Stimulated activated naive B cell treated with anti-CD40 and anti-IgM and Interleukin-4, amounts not matched to agents 10 μg/mL and 1 μg/mL and 100 μg/mL, for 72 hours (primary cell): ENCODE measurements at regions not wholly inside any gene's neighbourhood (a gene's known extent, or its start where the extent isn't known, plus 50 kb on each side); places are given as distances from the start of the nearest gene placed in this dataset.
"Not testable (repeated sequence)": the region's sequence is repeated elsewhere in the genome, so short reads cannot be mapped to it uniquely, and the experiment has no call there.

Source experiments
- ATAC-seq, 2 donors: fragments of 150-1000 bp; cut with Tn5 transposase; replicated peaks; 2 replicates each; pipeline ENCODE4 v1.10.0; 2021; ENCODE audit warnings: moderate library complexity in 1 of 2
- DNase-seq: peaks from one replicate; pipeline ENCODE4 v3.0.0; 2021
- H3K27ac Mint-ChIP-seq: one replicate; pipeline ENCODE4 v1.8.0; 2022; ENCODE audit warnings: mild to moderate bottlenecking, mixed read lengths
- H3K27me3 Mint-ChIP-seq, 2 donors: one replicate each; pipeline ENCODE4 v1.8.0; 2022; ENCODE audit warnings: mixed read lengths in 2 of 2
- H3K36me3 Mint-ChIP-seq, 2 donors: one replicate each; pipeline ENCODE4 v1.8.0; 2022; ENCODE audit warnings: mixed read lengths in 2 of 2, mild to moderate bottlenecking in 1 of 2
- H3K4me1 Mint-ChIP-seq, 2 donors: one replicate each; pipeline ENCODE4 v1.8.0; 2022; ENCODE audit warnings: mixed read lengths in 2 of 2, mild to moderate bottlenecking in 1 of 2
- H3K4me3 Mint-ChIP-seq, 2 donors: one replicate each; pipeline ENCODE4 v1.8.0; 2022; ENCODE audit warnings: mild to moderate bottlenecking in 2 of 2, mixed read lengths in 2 of 2, moderate library complexity in 1 of 2
- H3K9me3 Mint-ChIP-seq, 2 donors: one replicate each; pipeline ENCODE4 v1.8.0; 2022; ENCODE audit warnings: mixed read lengths in 2 of 2, mild to moderate bottlenecking in 1 of 2

GRCh38 chr7:150089139-150089538, 215.4 kb downstream of the ATP6V0E2 start:
- H3K4me3 Mint-ChIP-seq, DNase-seq, H3K27ac Mint-ChIP-seq, ATAC-seq, H3K4me1 Mint-ChIP-seq, H3K36me3 Mint-ChIP-seq, H3K9me3 Mint-ChIP-seq: not testable (repeated sequence)
- peaks cover 13 to 16% of the 10 kb centered on the region in 2 donors for H3K27me3 Mint-ChIP-seq

- H3K4me3 Mint-ChIP-seq, H3K4me1 Mint-ChIP-seq, DNase-seq, H3K36me3 Mint-ChIP-seq, H3K9me3 Mint-ChIP-seq, H3K27me3 Mint-ChIP-seq, H3K27ac Mint-ChIP-seq, ATAC-seq: not testable (repeated sequence)
Observed at GRCh38 chr7:150090776-150091175, 217.0 kb downstream of the ATP6V0E2 start.

GRCh38 chr7:150093897-150094296, 220.1 kb downstream of the ATP6V0E2 start:
- ATAC-seq, H3K4me3 Mint-ChIP-seq, DNase-seq, H3K36me3 Mint-ChIP-seq, H3K27ac Mint-ChIP-seq, H3K27me3 Mint-ChIP-seq, H3K9me3 Mint-ChIP-seq, H3K4me1 Mint-ChIP-seq: not testable (repeated sequence)

- H3K4me1 Mint-ChIP-seq, H3K36me3 Mint-ChIP-seq, DNase-seq, H3K4me3 Mint-ChIP-seq, H3K9me3 Mint-ChIP-seq, H3K27ac Mint-ChIP-seq, ATAC-seq, H3K27me3 Mint-ChIP-seq: not testable (repeated sequence)
Observed at GRCh38 chr7:150096213-150096994, 222.6 kb downstream of the ATP6V0E2 start.

- not testable (repeated sequence) for ATAC-seq, H3K27me3 Mint-ChIP-seq, H3K36me3 Mint-ChIP-seq, H3K4me1 Mint-ChIP-seq, H3K9me3 Mint-ChIP-seq, H3K4me3 Mint-ChIP-seq, H3K27ac Mint-ChIP-seq, DNase-seq
Observed at GRCh38 chr7:150098592-150098991, 224.6 kb upstream of the LRRC61 start.

- not testable (repeated sequence) for H3K4me3 Mint-ChIP-seq, H3K9me3 Mint-ChIP-seq, H3K4me1 Mint-ChIP-seq, ATAC-seq, DNase-seq, H3K27ac Mint-ChIP-seq, H3K27me3 Mint-ChIP-seq, H3K36me3 Mint-ChIP-seq
Observed at GRCh38 chr7:150101282-150101681, 221.9 kb upstream of the LRRC61 start.

GRCh38 chr7:150107283-150107682, 215.9 kb upstream of the LRRC61 start:
- not testable (repeated sequence) for H3K36me3 Mint-ChIP-seq, H3K4me3 Mint-ChIP-seq, DNase-seq, H3K4me1 Mint-ChIP-seq, H3K27ac Mint-ChIP-seq, H3K9me3 Mint-ChIP-seq, ATAC-seq
- peaks cover 11 to 12% of the 10 kb centered on the region in 2 donors for H3K27me3 Mint-ChIP-seq

- peak; percentile 52 to 57 for ATAC-seq
- peaks cover 17 to 28% of the 10 kb centered on the region in 2 donors for H3K27me3 Mint-ChIP-seq
- H3K36me3 Mint-ChIP-seq, H3K4me1 Mint-ChIP-seq, H3K9me3 Mint-ChIP-seq, H3K27ac Mint-ChIP-seq, DNase-seq, H3K4me3 Mint-ChIP-seq: not testable (repeated sequence)
Observed at GRCh38 chr7:150110375-150110820, 212.8 kb upstream of the LRRC61 start.

- not testable (repeated sequence) for H3K4me3 Mint-ChIP-seq, H3K27ac Mint-ChIP-seq, H3K4me1 Mint-ChIP-seq, DNase-seq, H3K9me3 Mint-ChIP-seq, ATAC-seq, H3K36me3 Mint-ChIP-seq
- peaks cover 17 to 33% of the 10 kb centered on the region in 2 donors for H3K27me3 Mint-ChIP-seq
Observed at GRCh38 chr7:150110882-150111281, 212.3 kb upstream of the LRRC61 start.

GRCh38 chr7:150111373-150112139, 211.6 kb upstream of the LRRC61 start:
- not testable (repeated sequence) for H3K36me3 Mint-ChIP-seq, H3K4me1 Mint-ChIP-seq, H3K4me3 Mint-ChIP-seq, DNase-seq, H3K27ac Mint-ChIP-seq, ATAC-seq, H3K9me3 Mint-ChIP-seq
- H3K27me3 Mint-ChIP-seq = peaks cover 17 to 33% of the 10 kb centered on the region in 2 donors

GRCh38 chr7:150113301-150113700, 209.9 kb upstream of the LRRC61 start:
- H3K9me3 Mint-ChIP-seq, ATAC-seq, H3K4me1 Mint-ChIP-seq, H3K4me3 Mint-ChIP-seq, DNase-seq, H3K27ac Mint-ChIP-seq, H3K36me3 Mint-ChIP-seq: not testable (repeated sequence)
- peaks cover 17 to 48% of the 10 kb centered on the region in 2 donors for H3K27me3 Mint-ChIP-seq

GRCh38 chr7:150114591-150114990, 208.6 kb upstream of the LRRC61 start:
- DNase-seq, H3K9me3 Mint-ChIP-seq, H3K36me3 Mint-ChIP-seq, H3K27ac Mint-ChIP-seq, H3K4me3 Mint-ChIP-seq, H3K4me1 Mint-ChIP-seq, ATAC-seq: not testable (repeated sequence)
- H3K27me3 Mint-ChIP-seq = peaks cover 22 to 55% of the 10 kb centered on the region in 2 donors

- peaks cover 7 to 35% of the 10 kb centered on the region in 2 donors for H3K27me3 Mint-ChIP-seq
- not testable (repeated sequence) for H3K4me1 Mint-ChIP-seq, H3K4me3 Mint-ChIP-seq, H3K9me3 Mint-ChIP-seq, DNase-seq, H3K36me3 Mint-ChIP-seq, H3K27ac Mint-ChIP-seq, ATAC-seq
Observed at GRCh38 chr7:150119966-150120365, 203.2 kb upstream of the LRRC61 start.

- H3K36me3 Mint-ChIP-seq, H3K4me3 Mint-ChIP-seq, H3K4me1 Mint-ChIP-seq, H3K27ac Mint-ChIP-seq, ATAC-seq, H3K9me3 Mint-ChIP-seq, DNase-seq, H3K27me3 Mint-ChIP-seq: not testable (repeated sequence)
Observed at GRCh38 chr7:150125831-150126230, 197.3 kb upstream of the LRRC61 start.

- not testable (repeated sequence) for H3K4me1 Mint-ChIP-seq, ATAC-seq, H3K27me3 Mint-ChIP-seq, DNase-seq, H3K4me3 Mint-ChIP-seq, H3K27ac Mint-ChIP-seq, H3K9me3 Mint-ChIP-seq, H3K36me3 Mint-ChIP-seq
Observed at GRCh38 chr7:150134451-150134850, 188.7 kb upstream of the LRRC61 start.
